IPS DF 19.7 (cell line): ENCODE measurements at regions not wholly inside any gene's neighbourhood (a gene's known extent, or its start where the extent isn't known, plus 50 kb on each side); places are given as distances from the start of the nearest gene placed in this dataset.

Experiments used
- DNase-seq: peaks from one replicate; pipeline ENCODE4 v3.0.0-alpha.2; 2013; ENCODE audit warnings: low read depth, low spot score

GRCh38 chr5:27318701-27319100 lies 280.3 kb upstream of the CDH9 start:
- no peak for DNase-seq

- no peak for DNase-seq
Measured at GRCh38 chr5:27316271-27316650, 277.9 kb upstream of the CDH9 start.

- DNase-seq, result no peak
Measured at GRCh38 chr5:27315363-27316270, 277.2 kb upstream of the CDH9 start.

- no peak for DNase-seq
Measured at GRCh38 chr5:27313549-27313948, 275.2 kb upstream of the CDH9 start.

- DNase-seq, result no peak
Measured at GRCh38 chr5:27312291-27312893, 274.0 kb upstream of the CDH9 start.

GRCh38 chr5:27311544-27311943 lies 273.2 kb upstream of the CDH9 start:
- no peak for DNase-seq

- DNase-seq, result no peak
Measured at GRCh38 chr5:27308153-27308552, 269.8 kb upstream of the CDH9 start.

GRCh38 chr5:27290172-27290571 lies 251.8 kb upstream of the CDH9 start:
- peak; percentile 57 for DNase-seq

GRCh38 chr5:27276119-27276518 lies 237.7 kb upstream of the CDH9 start:
- DNase-seq, result no peak

- DNase-seq, result no peak
Measured at GRCh38 chr5:27275345-27275744, 237.0 kb upstream of the CDH9 start.

- no peak for DNase-seq
Measured at GRCh38 chr5:27269766-27270165, 231.4 kb upstream of the CDH9 start.

GRCh38 chr5:27267209-27267824 lies 228.9 kb upstream of the CDH9 start:
- no peak for DNase-seq

GRCh38 chr5:27266184-27266583 lies 227.8 kb upstream of the CDH9 start:
- no peak for DNase-seq

GRCh38 chr5:27257696-27258095 lies 219.3 kb upstream of the CDH9 start:
- DNase-seq, result no peak

- no peak for DNase-seq
Measured at GRCh38 chr5:27252911-27253310, 214.5 kb upstream of the CDH9 start.

GRCh38 chr5:27242258-27242626 lies 203.9 kb upstream of the CDH9 start:
- DNase-seq, result no peak

GRCh38 chr5:27241564-27242257 lies 203.3 kb upstream of the CDH9 start:
- DNase-seq, result no peak

GRCh38 chr5:27240791-27241190 lies 202.4 kb upstream of the CDH9 start:
- DNase-seq, result no peak

- DNase-seq, result no peak
Measured at GRCh38 chr5:27234916-27235315, 196.5 kb upstream of the CDH9 start.

GRCh38 chr5:27221410-27221809 lies 183.0 kb upstream of the CDH9 start:
- DNase-seq, result no peak

- DNase-seq, result no peak
Measured at GRCh38 chr5:27220752-27221151, 182.4 kb upstream of the CDH9 start.

- no peak for DNase-seq
Measured at GRCh38 chr5:27217977-27218376, 179.6 kb upstream of the CDH9 start.
